Lung (tissue), 11 donors: ENCODE measurements at regions not wholly inside any gene's neighbourhood (a gene's known extent, or its start where the extent isn't known, plus 50 kb on each side); places are given as distances from the start of the nearest gene placed in this dataset.

Source experiments
- ATAC-seq: fragments of 200-7000 bp; cut with Tn5 transposase; one replicate; pipeline ENCODE4 v1.9.1; 2020; ENCODE audit warnings: moderate number of reproducible peaks; ENCODE audit not compliant: insufficient read depth, low FRiP score
- DNase-seq, 3 donors: peaks; one replicate each; pipeline ENCODE4 v3.0.0-alpha.2; 2013 to 2017
- H3K27ac ChIP-seq, 2 donors: one replicate each; pipeline ENCODE4 v1.5.1; 2013; ENCODE audit warnings: mild to moderate bottlenecking in 2 of 2, moderate library complexity in 2 of 2, control low read depth in 1 of 2, inconsistent platforms in 1 of 2, low read depth in 1 of 2, low read length in 1 of 2
- H3K27me3 ChIP-seq, 3 donors: one replicate each; pipeline ENCODE4 v1.5.1; 2013; ENCODE audit warnings: low read length in 2 of 3; ENCODE audit not compliant: control insufficient read depth in 3 of 3, insufficient read depth in 3 of 3
- H3K36me3 ChIP-seq, 4 donors: one replicate each; pipeline ENCODE4 v1.5.1; 2013; ENCODE audit warnings: low read length in 4 of 4, mild to moderate bottlenecking in 1 of 4, moderate library complexity in 1 of 4; ENCODE audit not compliant: control insufficient read depth in 4 of 4, insufficient read depth in 4 of 4
- H3K4me1 ChIP-seq, 5 donors: one replicate each; pipeline ENCODE4 v1.5.1; 2013; ENCODE audit warnings: low read length in 5 of 5, mild to moderate bottlenecking in 2 of 5, moderate library complexity in 1 of 5; ENCODE audit not compliant: control insufficient read depth in 5 of 5, insufficient read depth in 5 of 5
- H3K4me3 ChIP-seq: one replicate; pipeline ENCODE4 v1.5.1; 2013; ENCODE audit warnings: mild to moderate bottlenecking, control low read depth, moderate library complexity
- H3K9ac ChIP-seq, 2 donors: one replicate each; pipeline ENCODE4 v1.5.1; 2013; ENCODE audit warnings: low read length in 2 of 2, control low read depth in 1 of 2; ENCODE audit not compliant: insufficient read depth in 1 of 2
- H3K9me3 ChIP-seq, 4 donors: one replicate each; pipeline ENCODE4 v1.5.1; 2013; ENCODE audit warnings: low read length in 3 of 4, mild to moderate bottlenecking in 1 of 4, moderate library complexity in 1 of 4; ENCODE audit not compliant: control insufficient read depth in 4 of 4, insufficient read depth in 3 of 4
- WGBS, 2 donors: extraction: QIAGEN DNeasy Blood & Tissue Kit; methylation state at CpG; one replicate each; pipeline ENCODE4 v1.1.7; 2013; 5-methylcytosine and 5-hydroxymethylcytosine counted together
- TF ChIP-seq, protein P1 (sequence below): IDR thresholded peaks from 2 replicates; pipeline ENCODE4 v1.5.1; 2012; ENCODE audit warnings: mild to moderate bottlenecking; ENCODE audit errors: control extremely low read depth, extremely low read depth
- donor health status: control.
- donor health status: control.
- donor health status: Bipolar disorder and iron deficiency.
- donor health status: healthy.
- donor health status: DM: yes; HTN: yes; CAD: no.

GRCh38 chr15:98163319-98164045, 203.0 kb downstream of the ARRDC4 start:
- 81 to 87% methylated on average over 23 of the region's 23 CpGs for WGBS, 2 donors

DNA sequence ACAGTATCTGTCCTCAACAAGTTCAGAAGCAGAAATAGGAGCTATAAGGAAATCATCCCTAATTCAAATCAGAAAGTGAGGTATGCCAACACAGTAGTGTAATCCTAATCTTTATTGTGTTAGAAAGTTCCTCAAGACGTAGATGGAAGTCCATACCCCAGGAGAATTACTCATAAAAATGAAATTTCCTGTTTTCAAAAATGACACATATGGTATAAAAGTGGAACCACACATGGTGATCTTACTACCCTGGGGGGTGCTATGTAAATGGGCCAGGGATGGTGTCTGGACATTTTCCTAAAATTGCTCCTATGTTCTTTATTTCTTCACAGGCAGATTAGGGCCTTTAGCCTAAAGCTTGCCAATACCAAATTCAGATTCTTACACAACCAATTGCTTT, 204.1 kb downstream of the ARRDC4 start:
- H3K9me3 ChIP-seq = peaks cover 0 to 9% (median 0%) of the 10 kb centered on the region in 4 donors
- TF ChIP-seq, protein P1, sequence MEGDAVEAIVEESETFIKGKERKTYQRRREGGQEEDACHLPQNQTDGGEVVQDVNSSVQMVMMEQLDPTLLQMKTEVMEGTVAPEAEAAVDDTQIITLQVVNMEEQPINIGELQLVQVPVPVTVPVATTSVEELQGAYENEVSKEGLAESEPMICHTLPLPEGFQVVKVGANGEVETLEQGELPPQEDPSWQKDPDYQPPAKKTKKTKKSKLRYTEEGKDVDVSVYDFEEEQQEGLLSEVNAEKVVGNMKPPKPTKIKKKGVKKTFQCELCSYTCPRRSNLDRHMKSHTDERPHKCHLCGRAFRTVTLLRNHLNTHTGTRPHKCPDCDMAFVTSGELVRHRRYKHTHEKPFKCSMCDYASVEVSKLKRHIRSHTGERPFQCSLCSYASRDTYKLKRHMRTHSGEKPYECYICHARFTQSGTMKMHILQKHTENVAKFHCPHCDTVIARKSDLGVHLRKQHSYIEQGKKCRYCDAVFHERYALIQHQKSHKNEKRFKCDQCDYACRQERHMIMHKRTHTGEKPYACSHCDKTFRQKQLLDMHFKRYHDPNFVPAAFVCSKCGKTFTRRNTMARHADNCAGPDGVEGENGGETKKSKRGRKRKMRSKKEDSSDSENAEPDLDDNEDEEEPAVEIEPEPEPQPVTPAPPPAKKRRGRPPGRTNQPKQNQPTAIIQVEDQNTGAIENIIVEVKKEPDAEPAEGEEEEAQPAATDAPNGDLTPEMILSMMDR = no peak
- H3K27me3 ChIP-seq = no peaks in the 10 kb centered on the region
- no peak for ATAC-seq
- no peak for DNase-seq
- H3K4me3 ChIP-seq = no peak overlapping the region
- no peaks in the 10 kb centered on the region for H3K36me3 ChIP-seq
- H3K4me1 ChIP-seq = no peaks in the 10 kb centered on the region
- WGBS, 2 donors = 21 to 41% methylated on average over 1 of the region's 1 CpG
- H3K9ac ChIP-seq = no peak overlapping the region
- no peak overlapping the region for H3K27ac ChIP-seq

More at GRCh38 chr15:98163319-98164045, 203.0 kb downstream of the ARRDC4 start:
- Histone ChIP-seq H3K27ac (no peak overlapping the region), H3K4me3 (no peak overlapping the region), H3K4me1 (no peaks in the 10 kb centered on the region), H3K9me3 (peaks cover 0 to 9% (median 0%) of the 10 kb centered on the region in 4 donors), H3K9ac (no peak overlapping the region), H3K36me3 (no peaks in the 10 kb centered on the region), H3K27me3 (no peaks in the 10 kb centered on the region)
- DNase-seq (peak; percentile 35 to 61 (median 47)), ATAC-seq (no peak)
- TF ChIP-seq, protein P1 = no peak

DNA sequence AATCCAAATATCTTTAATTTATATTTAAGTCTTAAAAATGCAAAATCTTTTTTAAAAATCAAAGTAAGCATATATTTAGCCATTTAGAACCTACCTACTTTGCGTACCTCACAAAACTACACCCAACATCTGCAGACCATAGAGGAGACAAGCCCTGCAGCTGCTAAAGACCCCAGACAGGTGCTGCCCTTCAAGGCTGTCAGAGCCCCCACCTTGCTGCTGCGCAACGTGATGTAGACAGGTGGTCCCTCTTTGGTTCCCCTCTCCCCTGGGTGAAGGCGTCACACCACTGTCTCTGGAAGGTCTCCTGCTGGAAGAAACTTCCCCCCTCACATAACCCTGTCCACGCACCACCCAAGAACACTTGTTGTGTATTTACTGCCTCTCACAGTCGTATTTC, 204.5 kb downstream of the ARRDC4 start:
- WGBS, 2 donors = 76 to 87% methylated on average over 6 of the region's 6 CpGs
- Histone ChIP-seq H3K4me1 (no peaks in the 10 kb centered on the region), H3K9ac (no peak overlapping the region)

More for the DNA sequence above, 204.5 kb downstream of the ARRDC4 start:
- Histone ChIP-seq H3K4me3 (no peak overlapping the region), H3K27me3 (no peaks in the 10 kb centered on the region), H3K27ac (no peak overlapping the region), H3K9me3 (peaks cover 0 to 9% (median 0%) of the 10 kb centered on the region in 4 donors), H3K36me3 (no peaks in the 10 kb centered on the region)
- TF ChIP-seq, protein P1 = no peak
- DNase-seq (no peak), ATAC-seq (no peak)
